ENCODE measurements at regions not wholly inside any gene's neighbourhood (a gene's known extent, or its start where the extent isn't known, plus 50 kb on each side); places are given as distances from the start of the nearest gene placed in this dataset.

GRCh38 chr5:34511915-34512314, 144.2 kb upstream of the RAI14 start:
- DNase-seq (ENCODE audit: low read depth, low spot score), result no peak
- no peak overlapping the region for H3K4me3 ChIP-seq (ENCODE audit: low read length)

DNA sequence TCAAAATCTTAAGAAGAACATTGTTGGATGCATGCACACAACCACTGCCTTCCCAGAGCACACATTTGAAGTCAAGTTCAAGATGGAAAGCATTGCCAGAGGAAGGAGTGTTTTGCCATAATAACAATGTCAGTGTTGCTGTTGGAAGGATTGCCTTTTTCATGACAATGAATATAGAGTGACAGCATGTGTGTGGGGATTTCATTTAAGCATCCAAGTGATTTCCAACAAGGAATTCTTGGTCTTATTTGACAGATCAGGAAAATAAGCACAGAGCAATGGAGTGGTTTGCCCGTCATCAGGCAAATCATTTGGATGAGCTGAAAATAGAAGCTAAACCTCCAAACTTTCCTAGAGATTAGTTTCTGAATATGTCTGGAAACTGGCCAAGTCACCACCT, 140.0 kb upstream of the RAI14 start:
- DNase-seq (ENCODE audit: low read depth, low spot score), result no peak
- no peak overlapping the region for H3K4me3 ChIP-seq (ENCODE audit: low read length)

DNA sequence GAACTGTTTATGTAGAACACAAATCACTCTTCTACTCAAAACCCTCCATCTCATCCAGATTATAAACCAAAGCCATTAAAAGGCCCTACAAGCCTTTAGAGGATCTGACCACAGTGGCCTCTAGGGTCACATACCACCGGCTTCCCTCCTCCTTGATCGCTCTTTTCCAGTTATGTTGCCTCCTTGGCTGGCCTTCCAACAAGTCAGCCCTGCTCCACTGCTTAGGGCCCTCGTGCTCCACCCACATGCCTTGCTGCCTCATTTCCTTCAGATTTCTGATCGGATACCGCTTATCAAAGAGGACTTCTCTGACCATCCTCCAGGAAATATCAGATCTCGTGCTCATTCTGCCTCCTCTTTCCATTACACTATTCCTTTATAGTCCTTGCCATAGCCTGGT, 139.4 kb upstream of the RAI14 start:
- H3K4me3 ChIP-seq (ENCODE audit: low read length), result no peak overlapping the region
- DNase-seq (ENCODE audit: low read depth, low spot score), result no peak

GRCh38 chr5:34517249-34517648, 138.9 kb upstream of the RAI14 start:
- no peak overlapping the region for H3K4me3 ChIP-seq (ENCODE audit: low read length)
- DNase-seq (ENCODE audit: low read depth, low spot score), result no peak

DNA sequence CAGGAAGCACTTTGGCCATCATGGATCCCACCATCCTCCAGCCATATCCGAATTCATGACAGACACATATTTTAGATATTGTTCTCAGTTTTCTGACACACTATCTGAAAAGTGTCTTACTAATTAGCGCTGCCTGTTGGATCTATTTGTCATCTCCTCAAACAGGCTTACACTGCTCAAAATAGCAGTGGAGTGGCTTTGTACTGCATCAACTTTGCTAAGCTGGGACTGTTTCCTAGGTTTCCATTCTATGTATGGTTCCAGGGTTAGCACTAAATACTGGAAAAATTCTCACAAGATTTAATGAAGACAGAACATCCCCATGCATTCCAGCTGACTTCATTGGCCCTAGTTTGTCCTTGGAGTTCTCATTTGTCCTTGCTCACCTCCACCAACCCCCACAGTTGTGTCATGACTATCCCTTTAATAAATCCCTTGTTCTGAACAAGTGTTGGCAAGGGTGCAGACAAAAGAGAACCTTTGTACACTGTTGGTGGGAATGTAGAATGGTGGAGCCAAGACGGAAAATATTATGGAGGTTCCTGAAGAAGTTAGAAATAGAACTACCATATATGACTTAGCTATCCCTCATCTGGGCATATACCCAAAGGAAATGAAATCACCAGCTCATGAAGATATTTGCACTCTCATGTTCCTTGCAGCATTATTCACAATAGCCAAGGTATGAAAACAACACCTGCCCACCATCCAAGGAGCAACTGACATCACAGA, 136.5 kb upstream of the RAI14 start:
- DNase-seq (ENCODE audit: low read depth, low spot score), result no peak
- no peak overlapping the region for H3K4me3 ChIP-seq (ENCODE audit: low read length)

DNA sequence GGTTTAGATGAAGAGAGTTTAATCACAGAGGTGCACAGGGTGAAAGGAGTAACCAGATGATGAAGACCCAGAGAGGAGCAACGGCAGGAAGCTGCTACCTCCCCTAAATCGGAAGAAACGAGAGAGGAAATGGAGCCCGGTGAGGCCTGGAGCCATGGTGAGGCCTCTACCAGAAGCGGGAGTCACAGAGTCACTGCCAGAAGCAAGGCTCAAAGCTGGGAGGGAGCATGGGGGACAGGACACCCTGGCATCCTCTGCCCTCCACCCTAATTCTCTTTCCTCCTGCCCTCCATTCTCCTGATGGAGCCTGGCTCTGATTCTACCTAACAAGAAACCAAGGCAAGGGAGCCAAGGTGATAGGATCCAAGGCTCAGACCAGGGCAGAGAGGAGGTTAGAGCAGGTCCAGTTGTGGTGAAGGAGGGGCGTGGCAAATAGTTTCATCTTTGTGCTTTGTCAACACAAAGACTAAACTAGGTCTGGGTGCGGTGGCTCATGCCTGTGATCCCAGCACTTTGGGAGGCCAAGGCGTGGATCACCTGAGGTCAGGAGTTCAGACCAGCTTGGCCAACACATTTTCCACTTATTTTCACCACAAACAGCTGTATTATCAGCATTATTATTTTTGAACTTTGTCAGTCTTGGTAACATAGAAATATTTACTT, 134.4 kb upstream of the RAI14 start:
- no peak overlapping the region for H3K4me3 ChIP-seq (ENCODE audit: low read length)
- no peak for DNase-seq (ENCODE audit: low read depth, low spot score)

- H3K4me3 ChIP-seq (ENCODE audit: low read length), result no peak overlapping the region
- DNase-seq (ENCODE audit: low read depth, low spot score), result peak; percentile 54
Observed at GRCh38 chr5:34522599-34523386, 133.3 kb upstream of the RAI14 start.

DNA sequence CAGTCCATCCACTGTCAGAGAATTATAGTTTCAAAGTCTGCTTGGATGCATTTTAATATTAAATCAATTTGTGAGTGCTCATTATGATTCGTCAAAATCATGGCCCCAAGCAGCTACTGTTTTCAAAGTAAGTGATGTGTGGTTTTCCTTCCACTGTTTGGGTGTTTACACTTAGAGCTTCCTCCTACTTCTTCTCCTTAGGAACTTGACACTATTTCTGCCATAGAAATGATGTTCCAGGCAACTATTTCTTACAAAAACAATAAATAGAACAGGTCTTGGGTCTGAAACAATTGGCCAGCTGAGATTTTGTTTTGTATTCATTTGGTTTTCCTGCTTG, 132.8 kb upstream of the RAI14 start:
- no peak for DNase-seq (ENCODE audit: low read depth, low spot score)

GRCh38 chr5:34524123-34524522, 132.0 kb upstream of the RAI14 start:
- DNase-seq (ENCODE audit: low read depth, low spot score), result no peak
- H3K4me3 ChIP-seq (ENCODE audit: low read length), result no peak overlapping the region

More for the DNA sequence above, 132.8 kb upstream of the RAI14 start:
- no peak overlapping the region for H3K4me3 ChIP-seq (ENCODE audit: low read length)

- H3K4me3 ChIP-seq (ENCODE audit: low read length), result no peak overlapping the region
- no peak for DNase-seq (ENCODE audit: low read depth, low spot score)
Observed at GRCh38 chr5:34525761-34526160, 130.4 kb upstream of the RAI14 start.

- no peak for DNase-seq (ENCODE audit: low read depth, low spot score)
Observed at GRCh38 chr5:34526682-34527305, 129.3 kb upstream of the RAI14 start.

GRCh38 chr5:34529581-34530331, 126.4 kb upstream of the RAI14 start:
- no peak overlapping the region for H3K4me3 ChIP-seq (ENCODE audit: low read length)
- no peak for DNase-seq (ENCODE audit: low read depth, low spot score)

More at GRCh38 chr5:34526682-34527305, 129.3 kb upstream of the RAI14 start:
- H3K4me3 ChIP-seq (ENCODE audit: low read length), result no peak overlapping the region

DNA sequence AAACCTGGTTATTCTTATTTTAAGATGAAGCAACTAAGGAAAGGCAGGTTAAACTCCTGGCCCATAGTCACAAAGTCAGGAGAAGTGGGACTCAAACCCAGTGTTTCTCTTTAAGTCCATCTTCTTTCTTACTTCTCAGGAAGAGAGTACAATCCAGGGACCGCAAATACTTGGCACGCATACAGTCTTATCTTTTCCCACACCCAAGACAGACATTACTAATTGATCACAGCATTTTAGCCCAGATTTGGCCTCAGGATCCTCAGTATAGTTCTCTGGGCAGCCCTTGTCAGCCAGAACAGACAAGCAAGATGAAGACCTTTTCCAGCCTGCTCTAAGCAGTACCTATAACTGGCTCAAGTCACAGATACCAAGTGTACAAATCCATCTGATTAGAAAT, 125.5 kb upstream of the RAI14 start:
- H3K4me3 ChIP-seq (ENCODE audit: low read length), result no peak overlapping the region
- DNase-seq (ENCODE audit: low read depth, low spot score), result no peak

DNA sequence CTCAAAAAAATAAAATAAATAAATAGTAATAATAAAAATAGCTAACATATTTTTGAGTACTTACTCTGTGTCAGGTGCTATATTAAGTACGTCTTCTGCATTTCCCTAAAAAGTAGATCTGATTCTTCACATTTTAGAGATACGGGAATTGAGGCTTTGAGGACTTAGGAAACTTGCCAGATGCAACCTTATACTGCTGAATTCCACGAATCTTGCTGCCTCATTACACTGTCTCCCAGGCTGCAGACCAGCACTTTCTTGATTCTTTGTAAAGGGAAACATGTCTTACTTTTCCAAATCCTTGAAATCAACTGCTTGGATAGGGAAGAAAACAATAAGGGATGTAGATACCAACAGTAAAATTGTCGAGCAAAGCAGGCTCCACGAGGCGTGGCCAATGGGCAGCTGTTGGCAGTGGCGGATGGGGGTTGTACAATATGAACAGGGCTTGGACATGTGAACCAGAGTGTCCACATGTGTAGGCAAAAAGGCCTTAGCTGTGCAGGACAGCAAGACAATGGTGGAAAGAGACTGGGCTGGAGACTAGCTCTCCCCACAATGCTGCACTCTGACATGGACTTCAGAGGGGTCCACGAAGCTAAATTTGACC, 124.3 kb upstream of the RAI14 start:
- no peak for DNase-seq (ENCODE audit: low read depth, low spot score)
- H3K4me3 ChIP-seq (ENCODE audit: low read length), result no peak overlapping the region

GRCh38 chr5:34533582-34534522, 122.3 kb upstream of the RAI14 start:
- DNase-seq (ENCODE audit: low read depth, low spot score), result no peak
- no peak overlapping the region for H3K4me3 ChIP-seq (ENCODE audit: low read length)

DNA sequence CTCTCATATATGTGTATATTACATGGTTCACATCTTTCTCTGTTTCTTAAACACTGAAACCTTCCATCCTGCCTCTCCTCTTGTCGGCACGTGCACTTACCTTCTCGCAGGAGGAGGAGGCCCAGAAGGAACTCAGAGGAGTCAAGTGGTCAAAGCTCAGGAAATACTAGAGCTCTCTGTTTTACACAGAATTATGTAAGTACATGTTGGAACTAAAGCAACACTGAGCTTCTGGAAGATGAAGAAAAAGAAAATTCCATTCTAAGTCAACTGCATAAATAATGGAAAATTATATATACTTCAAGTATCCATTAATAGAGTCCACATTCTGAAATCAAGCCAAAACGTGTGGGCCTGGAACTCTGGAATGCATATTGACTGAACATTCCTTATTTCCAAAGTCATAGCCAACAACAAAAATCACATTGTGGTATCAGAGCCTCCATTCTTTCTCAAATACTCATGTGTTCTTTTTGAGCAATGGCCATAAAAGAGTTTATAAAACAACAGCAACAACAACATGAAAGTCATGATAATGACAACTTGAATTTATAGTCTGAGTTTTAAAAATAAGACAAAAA, 121.5 kb upstream of the RAI14 start:
- no peak overlapping the region for H3K4me3 ChIP-seq (ENCODE audit: low read length)
- no peak for DNase-seq (ENCODE audit: low read depth, low spot score)

DNA sequence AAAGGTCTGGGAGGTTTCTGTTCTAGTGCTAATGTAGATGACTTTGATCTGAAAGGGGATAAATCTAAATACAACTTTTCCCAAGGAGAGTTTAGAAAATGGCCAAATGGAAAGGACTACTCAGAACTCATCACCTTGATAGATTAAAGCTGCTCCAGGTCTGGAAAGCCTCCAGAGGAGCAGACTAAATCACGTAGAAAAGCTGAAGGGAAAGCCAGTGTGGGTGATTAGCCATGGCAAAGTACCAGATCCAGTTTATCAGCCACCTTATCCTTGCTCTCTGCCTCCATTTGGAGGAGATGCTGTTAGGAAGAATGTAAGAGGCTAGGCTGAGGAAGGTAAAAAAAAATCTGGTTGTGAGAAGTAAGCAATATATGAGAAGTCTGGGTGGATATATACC, 120.7 kb upstream of the RAI14 start:
- DNase-seq (ENCODE audit: low read depth, low spot score), result no peak
- H3K4me3 ChIP-seq (ENCODE audit: low read length), result no peak overlapping the region

All from Jurkat, Clone E6-1 (cell line).